GM12878 (cell line): ENCODE measurements at regions not wholly inside any gene's neighbourhood (a gene's known extent, or its start where the extent isn't known, plus 50 kb on each side); places are given as distances from the start of the nearest gene placed in this dataset.

Experiments used
- ATAC-seq: fragments of 200-7000 bp; cut with Tn5 transposase; 3 replicates; pipeline ENCODE4 v1.9.1; 2020; ENCODE audit warnings: mild to moderate bottlenecking, moderate library complexity
- BruUV-seq: library from RNA; stranded (reverse); fragments of 400-500 nt; replicated peaks from 2 replicates; lab custom pipeline; 2021; lab: Mats Ljungman, UMichigan
- CTCF ChIA-PET: fragments of 300-600 bp; sonication (Branson Sonifier 250); formaldehyde crosslinking; extraction: SDS; loops from one replicate; lab custom pipeline; 2021; ENCODE audit warnings: inconsistent platforms; lab: Yijun Ruan, JAX
- POLR2A ChIA-PET: fragments of 350-600 bp; formaldehyde crosslinking; extraction: SDS; loops from one replicate; lab custom pipeline; 2021; ENCODE audit warnings: inconsistent platforms; lab: Charles Lee
- RAD21 ChIA-PET: fragments of 300-600 bp; sonication (Branson Sonifier 250); formaldehyde crosslinking; loops from one replicate; lab custom pipeline; 2023; ENCODE audit warnings: antibody characterized with exemption; ENCODE audit not compliant: unreplicated experiment; lab: Charles Lee
- SMC1A ChIA-PET: fragments of 300-600 bp; sonication (Branson Sonifier 250); formaldehyde crosslinking; loops from one replicate; lab custom pipeline; 2023; ENCODE audit not compliant: unreplicated experiment, uncharacterized antibody; lab: Charles Lee
- DNase-seq: peaks from one replicate; pipeline ENCODE4 v3.0.0-alpha.2; 2011; ENCODE audit warnings: low read depth, low spot score
- FAIRE-seq: peaks from 3 replicates; lab custom pipeline; 2011; peaks lifted over from hg19 to GRCh38; lab: Jason Lieb, UNC
- H2AFZ ChIP-seq: 2 replicates; pipeline ENCODE4 v1.6.0; 2011; ENCODE audit warnings: low read depth, low read length, control low read depth; ENCODE audit not compliant: control insufficient read depth
- H3K27ac ChIP-seq: 2 replicates; pipeline ENCODE4 v1.5.1; 2011; ENCODE audit warnings: control low read depth; ENCODE audit not compliant: control insufficient read depth, insufficient read depth
- H3K27me3 ChIP-seq, 2 experiments: replicated peaks in 1 of 2; 2 replicates each; pipeline versions ENCODE4 v1.6.0 to v1.6.1; 2011; ENCODE audit warnings: low read length in 1 of 2; ENCODE audit not compliant: control insufficient read depth in 2 of 2, insufficient read depth in 2 of 2
- H3K36me3 ChIP-seq, 2 experiments: 2 replicates each; pipeline ENCODE4 v1.5.1; 2011; ENCODE audit warnings: low read length in 1 of 2; ENCODE audit not compliant: control insufficient read depth in 2 of 2, insufficient read depth in 2 of 2
- H3K4me1 ChIP-seq: 2 replicates; pipeline ENCODE4 v1.6.1; 2011; ENCODE audit warnings: mild to moderate bottlenecking, low read length, moderate library complexity, mixed read lengths; ENCODE audit not compliant: control insufficient read depth, insufficient read depth
- H3K4me2 ChIP-seq: 2 replicates; pipeline ENCODE4 v1.6.0; 2011; ENCODE audit warnings: control low read depth; ENCODE audit not compliant: control insufficient read depth, insufficient read depth
- H3K4me3 ChIP-seq: fragments of 200-600 bp; sonication (generic); 2 replicates; pipeline ENCODE4 v1.5.1; 2016
- H3K79me2 ChIP-seq: 2 replicates; pipeline ENCODE4 v1.6.0; 2011; ENCODE audit warnings: low read length; ENCODE audit not compliant: control insufficient read depth, insufficient read depth
- H3K9ac ChIP-seq: 2 replicates; pipeline ENCODE4 v1.8.0; 2011; ENCODE audit warnings: low read length, control low read depth, mixed read lengths; ENCODE audit not compliant: control insufficient read depth, insufficient read depth
- H3K9me3 ChIP-seq: replicated peaks from 3 replicates; pipeline ENCODE4 v1.5.1; 2011; ENCODE audit warnings: mild to moderate bottlenecking, low read length; ENCODE audit not compliant: control insufficient read depth, insufficient read depth
- H4K20me1 ChIP-seq: 2 replicates; pipeline ENCODE4 v1.6.0; 2011; ENCODE audit not compliant: control insufficient read depth, insufficient read depth
- ATF2 ChIP-seq: IDR thresholded peaks from 2 replicates; pipeline ENCODE4 v1.6.1; 2012; ENCODE audit warnings: low read length, inconsistent platforms
- FOXM1 ChIP-seq: IDR thresholded peaks from 2 replicates; pipeline ENCODE4 v1.6.1; 2012; ENCODE audit warnings: low read depth, mild to moderate bottlenecking, inconsistent platforms, low read length, moderate library complexity
- HDAC6 ChIP-seq: fragments of 200-600 bp; sonication (generic); IDR thresholded peaks from one replicate; pipeline ENCODE4 v1.8.0; 2017; ENCODE audit warnings: antibody characterized with exemption; ENCODE audit not compliant: unreplicated experiment
- JUND ChIP-seq: IDR thresholded peaks from 2 replicates; pipeline ENCODE4 v1.6.1; 2012; ENCODE audit warnings: low read depth, mild to moderate bottlenecking, low read length, improper control_type of control experiment, moderate library complexity
- KDM1A ChIP-seq: fragments of 200-600 bp; sonication (generic); IDR thresholded peaks from 2 replicates; pipeline ENCODE4 v1.6.1; 2016; ENCODE audit warnings: borderline replicate concordance
- NFIC ChIP-seq: IDR thresholded peaks from 2 replicates; pipeline ENCODE4 v1.6.1; 2012; ENCODE audit warnings: low read depth, mild to moderate bottlenecking, inconsistent platforms, low read length, moderate library complexity
- RAD21 ChIP-seq: IDR thresholded peaks from 2 replicates; pipeline ENCODE4 v1.6.1; 2011; ENCODE audit warnings: mild to moderate bottlenecking, low read depth, low read length, moderate library complexity; ENCODE audit not compliant: insufficient read depth
- TBL1XR1 ChIP-seq: IDR thresholded peaks from 2 replicates; pipeline ENCODE4 v1.6.1; 2012; ENCODE audit warnings: low read depth, low read length, improper control_type of control experiment
- YY1 ChIP-seq: IDR thresholded peaks from 2 replicates; pipeline ENCODE4 v1.6.1; 2011; ENCODE audit warnings: low read depth, mild to moderate bottlenecking, low read length
- WGBS: methylation state at CpG from one replicate; pipeline ENCODE4 v1.1.6; 2016; ENCODE audit warnings: low lambda C conversion rate; ENCODE audit not compliant: insufficient replicate concordance, insufficient coverage; ENCODE audit errors: missing lambda C conversion rate; 5-methylcytosine and 5-hydroxymethylcytosine counted together
- in situ Hi-C: fragments of 300-500 bp; cut with MboI; formaldehyde crosslinking; loops from 9 replicates; pipeline ENCODE4 v1.14.3; 2018; ENCODE audit warnings: mixed read lengths
- intact Hi-C: fragments of 100-400 bp; cut with micrococcal nuclease; formaldehyde crosslinking; loops from one replicate; pipeline ENCODE4 v1.14.2; 2022; ENCODE audit not compliant: unreplicated experiment
- TF ChIP-seq, protein P1 (sequence below): IDR thresholded peaks from 2 replicates; pipeline ENCODE4 v1.6.1; 2012; ENCODE audit warnings: improper control_type of control experiment, low read depth, low read length; ENCODE audit not compliant: insufficient replicate concordance
- TF ChIP-seq, protein P2 (sequence below): fragments of 450-650 bp; IDR thresholded peaks from 2 replicates; pipeline ENCODE4 v1.6.1; 2017; ENCODE audit warnings: mild to moderate bottlenecking, moderate library complexity

DNA sequence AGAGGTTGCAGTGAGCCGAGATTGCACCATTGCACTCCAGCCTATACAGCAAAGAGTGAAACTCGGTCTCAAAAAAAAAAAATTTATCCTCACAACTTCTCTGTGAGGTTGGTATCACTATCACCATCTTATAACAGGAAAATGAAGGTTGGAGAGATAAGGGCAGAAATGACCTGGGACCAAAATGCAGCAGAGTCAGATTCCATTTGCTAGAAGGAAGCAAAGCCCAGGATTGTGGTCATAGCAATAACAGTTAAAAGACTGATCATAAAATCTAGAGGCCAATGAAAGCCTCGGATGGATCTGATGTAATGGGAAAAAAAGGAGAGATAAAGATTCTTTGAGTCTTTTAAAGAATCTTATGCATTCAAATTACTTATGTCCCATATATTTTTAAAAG is 69.6 kb upstream of the TEKT1 start (continued):
- TF ChIP-seq RAD21, result no peak
- TF ChIP-seq NFIC, result no peak
- no peak for TF ChIP-seq ATF2
- TF ChIP-seq, protein P1, sequence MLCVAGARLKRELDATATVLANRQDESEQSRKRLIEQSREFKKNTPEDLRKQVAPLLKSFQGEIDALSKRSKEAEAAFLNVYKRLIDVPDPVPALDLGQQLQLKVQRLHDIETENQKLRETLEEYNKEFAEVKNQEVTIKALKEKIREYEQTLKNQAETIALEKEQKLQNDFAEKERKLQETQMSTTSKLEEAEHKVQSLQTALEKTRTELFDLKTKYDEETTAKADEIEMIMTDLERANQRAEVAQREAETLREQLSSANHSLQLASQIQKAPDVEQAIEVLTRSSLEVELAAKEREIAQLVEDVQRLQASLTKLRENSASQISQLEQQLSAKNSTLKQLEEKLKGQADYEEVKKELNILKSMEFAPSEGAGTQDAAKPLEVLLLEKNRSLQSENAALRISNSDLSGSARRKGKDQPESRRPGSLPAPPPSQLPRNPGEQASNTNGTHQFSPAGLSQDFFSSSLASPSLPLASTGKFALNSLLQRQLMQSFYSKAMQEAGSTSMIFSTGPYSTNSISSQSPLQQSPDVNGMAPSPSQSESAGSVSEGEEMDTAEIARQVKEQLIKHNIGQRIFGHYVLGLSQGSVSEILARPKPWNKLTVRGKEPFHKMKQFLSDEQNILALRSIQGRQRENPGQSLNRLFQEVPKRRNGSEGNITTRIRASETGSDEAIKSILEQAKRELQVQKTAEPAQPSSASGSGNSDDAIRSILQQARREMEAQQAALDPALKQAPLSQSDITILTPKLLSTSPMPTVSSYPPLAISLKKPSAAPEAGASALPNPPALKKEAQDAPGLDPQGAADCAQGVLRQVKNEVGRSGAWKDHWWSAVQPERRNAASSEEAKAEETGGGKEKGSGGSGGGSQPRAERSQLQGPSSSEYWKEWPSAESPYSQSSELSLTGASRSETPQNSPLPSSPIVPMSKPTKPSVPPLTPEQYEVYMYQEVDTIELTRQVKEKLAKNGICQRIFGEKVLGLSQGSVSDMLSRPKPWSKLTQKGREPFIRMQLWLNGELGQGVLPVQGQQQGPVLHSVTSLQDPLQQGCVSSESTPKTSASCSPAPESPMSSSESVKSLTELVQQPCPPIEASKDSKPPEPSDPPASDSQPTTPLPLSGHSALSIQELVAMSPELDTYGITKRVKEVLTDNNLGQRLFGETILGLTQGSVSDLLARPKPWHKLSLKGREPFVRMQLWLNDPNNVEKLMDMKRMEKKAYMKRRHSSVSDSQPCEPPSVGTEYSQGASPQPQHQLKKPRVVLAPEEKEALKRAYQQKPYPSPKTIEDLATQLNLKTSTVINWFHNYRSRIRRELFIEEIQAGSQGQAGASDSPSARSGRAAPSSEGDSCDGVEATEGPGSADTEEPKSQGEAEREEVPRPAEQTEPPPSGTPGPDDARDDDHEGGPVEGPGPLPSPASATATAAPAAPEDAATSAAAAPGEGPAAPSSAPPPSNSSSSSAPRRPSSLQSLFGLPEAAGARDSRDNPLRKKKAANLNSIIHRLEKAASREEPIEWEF, result no peak

GRCh38 chr17:6903326-6903900 is 71.9 kb upstream of the TEKT1 start:
- 65% methylated on average over 7 of the region's 7 CpGs for WGBS
- POLR2A ChIA-PET, result interaction anchor here (0.7 kb wide), 2 partner anchors 9 to 1288 kb away, joined by 3 read pairs; no protein-coding TSS in a partner anchor
- no peak for TF ChIP-seq FOXM1
- TF ChIP-seq KDM1A, result no peak
- TF ChIP-seq, protein P2, sequence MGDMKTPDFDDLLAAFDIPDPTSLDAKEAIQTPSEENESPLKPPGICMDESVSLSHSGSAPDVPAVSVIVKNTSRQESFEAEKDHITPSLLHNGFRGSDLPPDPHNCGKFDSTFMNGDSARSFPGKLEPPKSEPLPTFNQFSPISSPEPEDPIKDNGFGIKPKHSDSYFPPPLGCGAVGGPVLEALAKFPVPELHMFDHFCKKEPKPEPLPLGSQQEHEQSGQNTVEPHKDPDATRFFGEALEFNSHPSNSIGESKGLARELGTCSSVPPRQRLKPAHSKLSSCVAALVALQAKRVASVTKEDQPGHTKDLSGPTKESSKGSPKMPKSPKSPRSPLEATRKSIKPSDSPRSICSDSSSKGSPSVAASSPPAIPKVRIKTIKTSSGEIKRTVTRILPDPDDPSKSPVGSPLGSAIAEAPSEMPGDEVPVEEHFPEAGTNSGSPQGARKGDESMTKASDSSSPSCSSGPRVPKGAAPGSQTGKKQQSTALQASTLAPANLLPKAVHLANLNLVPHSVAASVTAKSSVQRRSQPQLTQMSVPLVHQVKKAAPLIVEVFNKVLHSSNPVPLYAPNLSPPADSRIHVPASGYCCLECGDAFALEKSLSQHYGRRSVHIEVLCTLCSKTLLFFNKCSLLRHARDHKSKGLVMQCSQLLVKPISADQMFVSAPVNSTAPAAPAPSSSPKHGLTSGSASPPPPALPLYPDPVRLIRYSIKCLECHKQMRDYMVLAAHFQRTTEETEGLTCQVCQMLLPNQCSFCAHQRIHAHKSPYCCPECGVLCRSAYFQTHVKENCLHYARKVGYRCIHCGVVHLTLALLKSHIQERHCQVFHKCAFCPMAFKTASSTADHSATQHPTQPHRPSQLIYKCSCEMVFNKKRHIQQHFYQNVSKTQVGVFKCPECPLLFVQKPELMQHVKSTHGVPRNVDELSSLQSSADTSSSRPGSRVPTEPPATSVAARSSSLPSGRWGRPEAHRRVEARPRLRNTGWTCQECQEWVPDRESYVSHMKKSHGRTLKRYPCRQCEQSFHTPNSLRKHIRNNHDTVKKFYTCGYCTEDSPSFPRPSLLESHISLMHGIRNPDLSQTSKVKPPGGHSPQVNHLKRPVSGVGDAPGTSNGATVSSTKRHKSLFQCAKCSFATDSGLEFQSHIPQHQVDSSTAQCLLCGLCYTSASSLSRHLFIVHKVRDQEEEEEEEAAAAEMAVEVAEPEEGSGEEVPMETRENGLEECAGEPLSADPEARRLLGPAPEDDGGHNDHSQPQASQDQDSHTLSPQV, result no peak
- no peak for TF ChIP-seq TBL1XR1
- no peak for TF ChIP-seq JUND
- TF ChIP-seq YY1, result no peak
- TF ChIP-seq HDAC6, result no peak

More at GRCh38 chr17:6903326-6903900, 71.9 kb upstream of the TEKT1 start:
- Histone ChIP-seq H3K4me3 (no peak overlapping the region), H3K36me3 (peaks cover 0 to 4% of the 10 kb centered on the region in 2 experiments; a peak in 2 of 4 replicates), H3K9ac (no peak overlapping the region), H4K20me1 (no peaks in the 10 kb centered on the region), H2AFZ (no peak overlapping the region), H3K27me3 (no peaks in the 10 kb centered on the region), H3K9me3 (no peaks in the 10 kb centered on the region), H3K4me1 (no peaks in the 10 kb centered on the region), H3K4me2 (no peak overlapping the region), H3K79me2 (no peaks in the 10 kb centered on the region), H3K27ac (no peak overlapping the region)
- no peak for ATAC-seq
- CTCF ChIA-PET, result interaction anchor here (1.0 to 2.2 kb wide), 4 partner anchors 9 to 101 kb away, joined by 4 to 6 read pairs (median 5); no protein-coding TSS in a partner anchor
- intact Hi-C loops (no loop called here), in situ Hi-C loops (no loop called here)
- no TSS peak for BruUV-seq
- RAD21 ChIA-PET, result interaction anchor here (1.0 to 1.2 kb wide), 2 partner anchors 60 to 101 kb away, joined by 3 to 5 read pairs; no protein-coding TSS in a partner anchor
- SMC1A ChIA-PET, result interaction anchor here (1.4 kb wide), 1 partner anchor 61 kb away, joined by 3 read pairs; no protein-coding TSS in a partner anchor
- no peak for FAIRE-seq
- DNase-seq, result no peak
